WERI-Rb-1 (cell line): ENCODE measurements at regions not wholly inside any gene's neighbourhood (a gene's known extent, or its start where the extent isn't known, plus 50 kb on each side); places are given as distances from the start of the nearest gene placed in this dataset.
"Not testable (repeated sequence)": the region's sequence is repeated elsewhere in the genome, so short reads cannot be mapped to it uniquely, and the experiment has no call there.

Experiments used
- DNase-seq: peaks from one replicate; pipeline ENCODE4 v3.0.0-alpha.2; 2020
- H3K27ac ChIP-seq: fragments of 250-450 bp; sonication (Bioruptor Pico); 2 replicates; pipeline ENCODE4 v1.5.1; 2020; ENCODE audit warnings: mild to moderate bottlenecking, moderate library complexity
- H3K27me3 ChIP-seq: fragments of 250-450 bp; sonication (Bioruptor Pico); 2 replicates; pipeline ENCODE4 v1.5.1; 2021; ENCODE audit warnings: mild to moderate bottlenecking, low read depth, moderate library complexity; ENCODE audit not compliant: insufficient read depth, severe bottlenecking
- H3K36me3 ChIP-seq: fragments of 250-450 bp; sonication (Bioruptor Pico); 2 replicates; pipeline ENCODE4 v1.5.1; 2020; ENCODE audit warnings: mild to moderate bottlenecking, moderate library complexity
- H3K4me3 ChIP-seq: 2 replicates; pipeline ENCODE4 v1.5.1; 2011; ENCODE audit warnings: low read depth, mild to moderate bottlenecking, control low read depth, low read length
- H3K9me3 ChIP-seq: fragments of 250-450 bp; sonication (Bioruptor Pico); 2 replicates; pipeline ENCODE4 v1.5.1; 2021; ENCODE audit warnings: mild to moderate bottlenecking, moderate library complexity; ENCODE audit not compliant: severe bottlenecking
- CTCF ChIP-seq: IDR thresholded peaks from 2 replicates; pipeline ENCODE4 v1.5.1; 2011; ENCODE audit warnings: low read depth, mild to moderate bottlenecking, control low read depth, inconsistent platforms, low read length

GRCh38 chr3:168693870-168694269 is 598.1 kb upstream of the GOLIM4 start:
- H3K36me3 ChIP-seq = no peaks in the 10 kb centered on the region
- H3K4me3 ChIP-seq = no peak overlapping the region
- no peaks in the 10 kb centered on the region for H3K9me3 ChIP-seq
- TF ChIP-seq CTCF = no peak
- no peaks in the 10 kb centered on the region for H3K27me3 ChIP-seq
- H3K27ac ChIP-seq = no peak overlapping the region
- DNase-seq = no peak

- no peak overlapping the region for H3K4me3 ChIP-seq
- no peak overlapping the region for H3K27ac ChIP-seq
- H3K9me3 ChIP-seq = no peaks in the 10 kb centered on the region
- no peaks in the 10 kb centered on the region for H3K36me3 ChIP-seq
- no peak for DNase-seq
- H3K27me3 ChIP-seq = no peaks in the 10 kb centered on the region
- no peak for TF ChIP-seq CTCF
Measured at GRCh38 chr3:168688267-168688666, 592.5 kb upstream of the GOLIM4 start.

- DNase-seq = no peak
- H3K27me3 ChIP-seq = no peaks in the 10 kb centered on the region
- H3K36me3 ChIP-seq = no peaks in the 10 kb centered on the region
- H3K4me3 ChIP-seq = no peak overlapping the region
- no peak for TF ChIP-seq CTCF
- peaks cover 4% of the 10 kb centered on the region for H3K9me3 ChIP-seq
- no peak overlapping the region for H3K27ac ChIP-seq
Measured at GRCh38 chr3:168684519-168684918, 588.8 kb upstream of the GOLIM4 start.

GRCh38 chr3:168678730-168679129 is 583.0 kb upstream of the GOLIM4 start:
- peaks cover 4% of the 10 kb centered on the region for H3K9me3 ChIP-seq
- no peak overlapping the region for H3K4me3 ChIP-seq
- no peak overlapping the region for H3K27ac ChIP-seq
- TF ChIP-seq CTCF = no peak
- no peaks in the 10 kb centered on the region for H3K36me3 ChIP-seq
- no peaks in the 10 kb centered on the region for H3K27me3 ChIP-seq
- DNase-seq = no peak

GRCh38 chr3:168671091-168671490 is 575.4 kb upstream of the GOLIM4 start:
- Histone ChIP-seq H3K9me3 (no peaks in the 10 kb centered on the region), H3K27me3 (no peaks in the 10 kb centered on the region), H3K4me3 (no peak overlapping the region), H3K27ac (no peak overlapping the region), H3K36me3 (no peaks in the 10 kb centered on the region)
- DNase-seq = no peak
- no peak for TF ChIP-seq CTCF

GRCh38 chr3:168660879-168661657 is 565.3 kb upstream of the GOLIM4 start:
- not testable (repeated sequence) for H3K27me3 ChIP-seq, DNase-seq, H3K36me3 ChIP-seq, H3K4me3 ChIP-seq, H3K9me3 ChIP-seq, H3K27ac ChIP-seq
